ENCODE measurements at regions not wholly inside any gene's neighbourhood (a gene's known extent, or its start where the extent isn't known, plus 50 kb on each side); places are given as distances from the start of the nearest gene placed in this dataset.
"Not testable (repeated sequence)": the region's sequence is repeated elsewhere in the genome, so short reads cannot be mapped to it uniquely, and the experiment has no call there.

GRCh38 chr5:119948162-119948561 is 318.8 kb downstream of the FAM170A start:
- DNase-seq (no peak), ATAC-seq (no peak)
- Mint-ChIP-seq H3K4me1 (no peaks in the 10 kb centered on the region), H3K36me3 (no peaks in the 10 kb centered on the region), H3K27me3 (no peaks in the 10 kb centered on the region), H3K9me3 (ENCODE audit: low read depth) (peaks cover 2% of the 10 kb centered on the region), H3K27ac (no peak overlapping the region), H3K4me3 (no peak overlapping the region)
- CTCF ChIA-PET, result no interaction called here

GRCh38 chr5:119949426-119949999 is 320.2 kb downstream of the FAM170A start:
- H3K27me3 Mint-ChIP-seq, result no peaks in the 10 kb centered on the region
- CTCF ChIA-PET, result no interaction called here
- DNase-seq, result no peak
- ATAC-seq, result no peak
- H3K4me3 Mint-ChIP-seq, result no peak overlapping the region
- H3K9me3 Mint-ChIP-seq (ENCODE audit: low read depth), result peaks cover 2% of the 10 kb centered on the region
- H3K27ac Mint-ChIP-seq, result no peak overlapping the region
- H3K36me3 Mint-ChIP-seq, result no peaks in the 10 kb centered on the region
- no peaks in the 10 kb centered on the region for H3K4me1 Mint-ChIP-seq

GRCh38 chr5:119951330-119951934 is 322.1 kb downstream of the FAM170A start:
- H3K27ac Mint-ChIP-seq, result no peak overlapping the region
- no peaks in the 10 kb centered on the region for H3K36me3 Mint-ChIP-seq
- no peaks in the 10 kb centered on the region for H3K27me3 Mint-ChIP-seq
- CTCF ChIA-PET, result no interaction called here
- H3K4me1 Mint-ChIP-seq, result no peaks in the 10 kb centered on the region
- ATAC-seq (no peak), DNase-seq (no peak)
- no peak overlapping the region for H3K4me3 Mint-ChIP-seq
- peaks cover 3% of the 10 kb centered on the region for H3K9me3 Mint-ChIP-seq (ENCODE audit: low read depth)

- DNase-seq (no peak), ATAC-seq (no peak)
- Mint-ChIP-seq H3K4me3 (no peak overlapping the region), H3K27ac (no peak overlapping the region), H3K9me3 (ENCODE audit: low read depth) (peaks cover 3% of the 10 kb centered on the region), H3K27me3 (no peaks in the 10 kb centered on the region), H3K4me1 (no peaks in the 10 kb centered on the region), H3K36me3 (no peaks in the 10 kb centered on the region)
- CTCF ChIA-PET, result no interaction called here
Observed at GRCh38 chr5:119953474-119953873, 324.1 kb downstream of the FAM170A start.

GRCh38 chr5:119954106-119954505 is 324.7 kb downstream of the FAM170A start:
- Mint-ChIP-seq H3K9me3 (ENCODE audit: low read depth) (peaks cover 3% of the 10 kb centered on the region), H3K4me1 (no peaks in the 10 kb centered on the region), H3K27ac (no peak overlapping the region), H3K27me3 (no peaks in the 10 kb centered on the region), H3K36me3 (no peaks in the 10 kb centered on the region), H3K4me3 (no peak overlapping the region)
- CTCF ChIA-PET, result no interaction called here
- DNase-seq, result no peak
- no peak for ATAC-seq

- Mint-ChIP-seq H3K9me3 (ENCODE audit: low read depth) (no peaks in the 10 kb centered on the region), H3K36me3 (no peaks in the 10 kb centered on the region), H3K27me3 (no peaks in the 10 kb centered on the region), H3K27ac (no peak overlapping the region), H3K4me3 (no peak overlapping the region), H3K4me1 (no peaks in the 10 kb centered on the region)
- ATAC-seq (no peak), DNase-seq (no peak)
- CTCF ChIA-PET, result no interaction called here
Observed at GRCh38 chr5:119961993-119962392, 332.6 kb downstream of the FAM170A start.

DNA sequence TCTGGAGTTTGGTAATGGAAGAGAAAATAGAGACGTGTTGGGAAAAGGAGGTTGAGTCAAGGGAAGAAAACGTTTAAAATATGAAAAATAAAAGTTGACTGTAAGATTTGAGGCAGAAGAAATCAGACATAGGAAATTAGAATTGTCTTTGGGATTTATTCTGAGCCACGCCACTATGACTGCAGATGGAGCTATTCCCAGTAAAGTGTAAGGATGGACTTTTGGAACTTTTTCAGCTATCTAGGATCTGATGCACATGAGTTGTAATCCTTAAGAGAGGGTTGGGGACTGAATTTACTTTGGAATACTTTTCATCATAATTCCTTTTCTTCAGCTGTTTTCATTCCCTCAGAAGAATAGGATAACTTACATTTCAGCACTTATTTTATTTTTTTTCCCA is 336.7 kb downstream of the FAM170A start:
- H3K27me3 Mint-ChIP-seq, result no peaks in the 10 kb centered on the region
- no peak overlapping the region for H3K4me3 Mint-ChIP-seq
- no peak overlapping the region for H3K27ac Mint-ChIP-seq
- CTCF ChIA-PET, result no interaction called here
- no peak for DNase-seq
- ATAC-seq, result no peak
- H3K36me3 Mint-ChIP-seq, result no peaks in the 10 kb centered on the region
- peaks cover 2% of the 10 kb centered on the region for H3K9me3 Mint-ChIP-seq (ENCODE audit: low read depth)
- H3K4me1 Mint-ChIP-seq, result no peaks in the 10 kb centered on the region

DNA sequence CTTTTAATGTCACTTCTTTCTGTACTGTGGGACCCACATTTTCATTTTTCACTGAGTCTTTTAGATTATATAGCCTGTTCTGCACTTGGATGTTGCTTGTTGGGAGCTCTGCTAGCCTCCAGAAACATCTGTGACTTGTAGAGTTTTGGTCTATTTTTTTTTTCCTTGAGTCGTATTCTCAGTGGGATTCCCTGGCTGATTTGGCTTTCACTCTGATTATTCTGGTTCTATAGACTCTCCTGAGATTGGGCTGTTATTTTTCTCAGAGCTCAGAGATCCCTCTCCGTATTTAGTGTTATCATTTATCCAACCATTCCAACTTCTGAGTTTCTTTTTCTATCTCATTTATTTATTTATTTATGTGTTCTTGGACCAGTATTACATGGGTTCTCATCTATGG is 339.3 kb downstream of the FAM170A start:
- H3K4me1 Mint-ChIP-seq, result no peaks in the 10 kb centered on the region
- H3K27me3 Mint-ChIP-seq, result no peaks in the 10 kb centered on the region
- ATAC-seq, result no peak
- peaks cover 2% of the 10 kb centered on the region for H3K9me3 Mint-ChIP-seq (ENCODE audit: low read depth)
- H3K36me3 Mint-ChIP-seq, result no peaks in the 10 kb centered on the region
- no peak overlapping the region for H3K27ac Mint-ChIP-seq
- DNase-seq, result no peak
- CTCF ChIA-PET, result no interaction called here
- H3K4me3 Mint-ChIP-seq, result no peak overlapping the region

GRCh38 chr5:119987077-119987476 is 357.7 kb downstream of the FAM170A start:
- H3K9me3 Mint-ChIP-seq (ENCODE audit: low read depth); CTCF ChIA-PET; ATAC-seq: not testable (repeated sequence)

GRCh38 chr5:119991625-119992024 is 362.3 kb downstream of the FAM170A start:
- no peak for DNase-seq
- H3K4me1 Mint-ChIP-seq, result no peaks in the 10 kb centered on the region
- no peak overlapping the region for H3K27ac Mint-ChIP-seq
- CTCF ChIA-PET, result no interaction called here
- no peak overlapping the region for H3K4me3 Mint-ChIP-seq
- no peak for ATAC-seq
- peaks cover 8% of the 10 kb centered on the region for H3K9me3 Mint-ChIP-seq (ENCODE audit: low read depth)
- no peaks in the 10 kb centered on the region for H3K36me3 Mint-ChIP-seq
- no peaks in the 10 kb centered on the region for H3K27me3 Mint-ChIP-seq

More at GRCh38 chr5:119987077-119987476, 357.7 kb downstream of the FAM170A start:
- H3K27me3 Mint-ChIP-seq, H3K4me3 Mint-ChIP-seq, DNase-seq, H3K4me1 Mint-ChIP-seq, H3K36me3 Mint-ChIP-seq, H3K27ac Mint-ChIP-seq: not testable (repeated sequence)

DNA sequence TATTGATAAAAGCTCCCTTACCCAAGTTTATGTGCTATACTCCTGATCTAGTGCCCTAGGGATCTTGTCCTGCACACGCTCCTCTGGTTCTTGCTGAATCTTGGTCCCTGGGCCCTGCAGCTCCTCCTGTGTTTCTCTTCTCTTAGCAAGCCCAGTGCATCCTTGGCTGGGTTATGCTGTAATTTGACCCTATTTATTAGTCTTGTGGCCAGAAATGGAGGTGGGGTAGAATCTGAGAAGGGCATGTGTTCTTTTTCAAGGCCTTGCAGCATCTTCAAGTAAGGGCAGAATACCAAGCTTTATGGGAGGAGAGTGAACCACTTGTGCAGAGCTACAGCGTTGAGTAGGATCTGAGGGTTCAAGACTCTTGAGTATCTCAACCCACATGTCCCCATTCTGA is 366.8 kb downstream of the FAM170A start:
- Mint-ChIP-seq H3K27me3 (no peaks in the 10 kb centered on the region), H3K9me3 (ENCODE audit: low read depth) (peaks cover 3% of the 10 kb centered on the region), H3K36me3 (no peaks in the 10 kb centered on the region), H3K4me3 (no peak overlapping the region), H3K27ac (no peak overlapping the region), H3K4me1 (no peaks in the 10 kb centered on the region)
- ATAC-seq (no peak), DNase-seq (no peak)
- CTCF ChIA-PET, result no interaction called here

GRCh38 chr5:120007598-120007997 is 378.2 kb downstream of the FAM170A start:
- Mint-ChIP-seq H3K4me1 (no peaks in the 10 kb centered on the region), H3K9me3 (ENCODE audit: low read depth) (no peaks in the 10 kb centered on the region), H3K4me3 (no peak overlapping the region), H3K27me3 (no peaks in the 10 kb centered on the region), H3K27ac (no peak overlapping the region), H3K36me3 (no peaks in the 10 kb centered on the region)
- DNase-seq (no peak), ATAC-seq (no peak)
- CTCF ChIA-PET, result no interaction called here

DNA sequence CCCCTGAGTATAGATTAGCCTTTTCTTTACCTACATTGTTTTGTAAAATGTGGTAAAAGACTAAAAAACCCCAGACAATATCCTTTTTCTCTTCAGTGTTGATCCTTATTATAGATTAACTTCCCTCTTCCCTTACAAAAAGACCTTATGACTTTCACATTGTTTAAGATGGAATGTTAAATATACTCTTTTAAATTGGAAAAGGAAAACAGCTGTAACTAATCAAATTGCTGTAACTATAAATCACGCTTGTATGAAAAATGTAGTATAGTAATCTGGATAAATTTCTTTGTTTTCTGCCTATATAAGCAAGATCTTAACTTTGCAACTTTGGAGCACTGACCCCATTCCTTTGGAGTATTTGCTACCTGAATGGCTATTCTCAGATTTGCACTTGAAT is 383.1 kb downstream of the FAM170A start:
- no peak for DNase-seq
- Mint-ChIP-seq H3K9me3 (ENCODE audit: low read depth) (peaks cover 2% of the 10 kb centered on the region), H3K27ac (no peak overlapping the region), H3K27me3 (no peaks in the 10 kb centered on the region), H3K4me1 (no peaks in the 10 kb centered on the region), H3K4me3 (no peak overlapping the region), H3K36me3 (no peaks in the 10 kb centered on the region)
- ATAC-seq, result no peak
- CTCF ChIA-PET, result no interaction called here

DNA sequence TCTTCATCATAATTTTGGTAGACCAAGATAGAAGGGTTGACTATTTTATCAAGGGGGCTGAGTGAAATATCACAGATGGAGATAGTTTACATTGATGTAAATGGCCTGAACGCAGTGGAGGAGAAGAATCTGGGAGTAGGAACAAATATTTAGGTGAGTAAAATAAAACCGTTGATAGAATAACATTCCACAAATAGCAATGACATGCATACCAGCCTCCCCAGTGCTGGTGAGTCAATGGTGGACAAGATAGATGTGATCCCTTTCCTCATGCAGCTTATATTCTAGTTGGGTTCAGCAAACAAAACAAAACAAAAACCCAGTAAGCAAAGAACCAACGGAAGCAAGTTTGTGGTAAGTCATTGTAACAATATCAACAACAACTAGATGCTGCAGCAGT is 385.2 kb downstream of the FAM170A start:
- Mint-ChIP-seq H3K27ac (no peak overlapping the region), H3K9me3 (ENCODE audit: low read depth) (peaks cover 2% of the 10 kb centered on the region), H3K27me3 (no peaks in the 10 kb centered on the region), H3K36me3 (no peaks in the 10 kb centered on the region), H3K4me3 (no peak overlapping the region), H3K4me1 (no peaks in the 10 kb centered on the region)
- DNase-seq (no peak), ATAC-seq (no peak)
- CTCF ChIA-PET, result no interaction called here
